ENCODE measurements at regions not wholly inside any gene's neighbourhood (a gene's known extent, or its start where the extent isn't known, plus 50 kb on each side); places are given as distances from the start of the nearest gene placed in this dataset.

DNA sequence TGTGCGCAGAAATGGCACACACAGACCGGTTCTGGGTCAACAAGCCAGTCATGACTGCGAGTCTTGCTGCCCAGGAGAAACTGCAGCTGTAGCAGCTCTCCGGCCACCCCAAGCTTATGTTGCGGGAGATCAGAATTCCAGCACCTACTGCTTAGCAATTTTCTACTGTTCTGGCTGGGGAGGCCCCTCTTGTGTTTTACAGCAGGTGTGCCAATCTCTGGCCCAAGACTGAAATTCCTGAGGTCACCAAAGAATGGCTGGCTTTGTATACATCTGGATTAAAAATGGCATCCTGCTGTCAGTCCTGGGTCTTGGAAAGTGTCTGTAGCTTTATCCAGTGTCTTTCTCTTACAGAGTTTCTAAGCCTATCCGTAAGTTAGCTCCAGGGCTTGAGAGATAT, 68.9 kb upstream of the TRAM1L1 start:
- DNase-seq (ENCODE audit: low read depth, low spot score) (no peak), ATAC-seq (no peak)
- no peak overlapping the region for H3K27ac ChIP-seq (ENCODE audit: low read length)
- intact Hi-C loops (cut with micrococcal nuclease; ENCODE audit: unreplicated experiment) (no loop called here), in situ Hi-C loops (cut with HindIII; ENCODE audit: low pct_unique_long_range_greater_than_20kb, low sequenced_read_pairs) (no loop called here)
- no peaks in the 10 kb centered on the region for H3K27me3 ChIP-seq (ENCODE audit: control insufficient read depth, insufficient read depth, low read length)
- POLR2A ChIA-PET: no interaction called here
- no peaks in the 10 kb centered on the region for H3K4me1 ChIP-seq (ENCODE audit: control insufficient read depth, insufficient read depth, low read length)
- no peaks in the 10 kb centered on the region for H3K36me3 ChIP-seq (ENCODE audit: control insufficient read depth, insufficient read depth, low read length)
- CTCF ChIA-PET: no interaction called here
- no peaks in the 10 kb centered on the region for H3K9me3 ChIP-seq (ENCODE audit: control insufficient read depth, insufficient read depth, low read depth, low read length)
- BruUV-seq (replicated peaks): no TSS peak
- H3K4me3 ChIP-seq (ENCODE audit: low read depth in 2 of 2, low read length in 2 of 2): no peak overlapping the region
- TF ChIP-seq TCF7L2 (IDR thresholded peaks at IDR 0.05; ENCODE audit: low read depth, low read length) (no peak), SIN3A (IDR thresholded peaks at IDR 0.05; ENCODE audit: borderline replicate concordance, insufficient read depth, low read depth, low read length) (no peak), POLR2AphosphoS5 (IDR thresholded peaks at IDR 0.05; ENCODE audit: low read depth, low read length) (no peak)
- TF ChIP-seq, protein P1, sequence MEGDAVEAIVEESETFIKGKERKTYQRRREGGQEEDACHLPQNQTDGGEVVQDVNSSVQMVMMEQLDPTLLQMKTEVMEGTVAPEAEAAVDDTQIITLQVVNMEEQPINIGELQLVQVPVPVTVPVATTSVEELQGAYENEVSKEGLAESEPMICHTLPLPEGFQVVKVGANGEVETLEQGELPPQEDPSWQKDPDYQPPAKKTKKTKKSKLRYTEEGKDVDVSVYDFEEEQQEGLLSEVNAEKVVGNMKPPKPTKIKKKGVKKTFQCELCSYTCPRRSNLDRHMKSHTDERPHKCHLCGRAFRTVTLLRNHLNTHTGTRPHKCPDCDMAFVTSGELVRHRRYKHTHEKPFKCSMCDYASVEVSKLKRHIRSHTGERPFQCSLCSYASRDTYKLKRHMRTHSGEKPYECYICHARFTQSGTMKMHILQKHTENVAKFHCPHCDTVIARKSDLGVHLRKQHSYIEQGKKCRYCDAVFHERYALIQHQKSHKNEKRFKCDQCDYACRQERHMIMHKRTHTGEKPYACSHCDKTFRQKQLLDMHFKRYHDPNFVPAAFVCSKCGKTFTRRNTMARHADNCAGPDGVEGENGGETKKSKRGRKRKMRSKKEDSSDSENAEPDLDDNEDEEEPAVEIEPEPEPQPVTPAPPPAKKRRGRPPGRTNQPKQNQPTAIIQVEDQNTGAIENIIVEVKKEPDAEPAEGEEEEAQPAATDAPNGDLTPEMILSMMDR (IDR thresholded peaks at IDR 0.05): no peak
- TF ChIP-seq, protein P2, sequence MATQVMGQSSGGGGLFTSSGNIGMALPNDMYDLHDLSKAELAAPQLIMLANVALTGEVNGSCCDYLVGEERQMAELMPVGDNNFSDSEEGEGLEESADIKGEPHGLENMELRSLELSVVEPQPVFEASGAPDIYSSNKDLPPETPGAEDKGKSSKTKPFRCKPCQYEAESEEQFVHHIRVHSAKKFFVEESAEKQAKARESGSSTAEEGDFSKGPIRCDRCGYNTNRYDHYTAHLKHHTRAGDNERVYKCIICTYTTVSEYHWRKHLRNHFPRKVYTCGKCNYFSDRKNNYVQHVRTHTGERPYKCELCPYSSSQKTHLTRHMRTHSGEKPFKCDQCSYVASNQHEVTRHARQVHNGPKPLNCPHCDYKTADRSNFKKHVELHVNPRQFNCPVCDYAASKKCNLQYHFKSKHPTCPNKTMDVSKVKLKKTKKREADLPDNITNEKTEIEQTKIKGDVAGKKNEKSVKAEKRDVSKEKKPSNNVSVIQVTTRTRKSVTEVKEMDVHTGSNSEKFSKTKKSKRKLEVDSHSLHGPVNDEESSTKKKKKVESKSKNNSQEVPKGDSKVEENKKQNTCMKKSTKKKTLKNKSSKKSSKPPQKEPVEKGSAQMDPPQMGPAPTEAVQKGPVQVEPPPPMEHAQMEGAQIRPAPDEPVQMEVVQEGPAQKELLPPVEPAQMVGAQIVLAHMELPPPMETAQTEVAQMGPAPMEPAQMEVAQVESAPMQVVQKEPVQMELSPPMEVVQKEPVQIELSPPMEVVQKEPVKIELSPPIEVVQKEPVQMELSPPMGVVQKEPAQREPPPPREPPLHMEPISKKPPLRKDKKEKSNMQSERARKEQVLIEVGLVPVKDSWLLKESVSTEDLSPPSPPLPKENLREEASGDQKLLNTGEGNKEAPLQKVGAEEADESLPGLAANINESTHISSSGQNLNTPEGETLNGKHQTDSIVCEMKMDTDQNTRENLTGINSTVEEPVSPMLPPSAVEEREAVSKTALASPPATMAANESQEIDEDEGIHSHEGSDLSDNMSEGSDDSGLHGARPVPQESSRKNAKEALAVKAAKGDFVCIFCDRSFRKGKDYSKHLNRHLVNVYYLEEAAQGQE (IDR thresholded peaks at IDR 0.05; ENCODE audit: insufficient read depth in 1 of 2, low read depth in 2 of 2, low read length in 1 of 2): no peak

DNA sequence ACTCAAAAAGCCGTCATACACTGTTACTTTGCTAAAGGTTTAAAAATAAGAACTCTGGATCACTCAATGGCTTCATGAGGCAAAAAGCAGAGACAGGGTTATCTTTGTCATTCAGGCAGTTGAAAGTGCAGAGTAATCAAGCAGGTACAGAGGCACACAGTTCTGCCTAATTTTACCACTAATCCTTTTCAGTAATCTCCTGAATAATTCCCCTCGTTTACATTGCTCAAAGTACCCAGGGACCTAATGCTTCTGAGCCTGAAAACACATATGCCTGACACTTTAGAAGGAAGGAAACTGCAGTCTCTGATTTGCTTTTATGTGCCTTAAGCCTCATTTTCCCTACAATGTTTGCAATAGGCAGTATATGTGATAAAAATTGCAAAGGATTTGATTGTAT, 71.4 kb upstream of the TRAM1L1 start:
- in situ Hi-C loops (cut with HindIII; ENCODE audit: low pct_unique_long_range_greater_than_20kb, low sequenced_read_pairs) (no loop called here), intact Hi-C loops (cut with micrococcal nuclease; ENCODE audit: unreplicated experiment) (no loop called here)
- H3K27ac ChIP-seq (ENCODE audit: low read length): no peak overlapping the region
- H3K9me3 ChIP-seq (ENCODE audit: control insufficient read depth, insufficient read depth, low read depth, low read length): no peaks in the 10 kb centered on the region
- H3K4me1 ChIP-seq (ENCODE audit: control insufficient read depth, insufficient read depth, low read length): no peaks in the 10 kb centered on the region
- POLR2A ChIA-PET: no interaction called here
- DNase-seq (ENCODE audit: low read depth, low spot score) (no peak), ATAC-seq (no peak)
- TF ChIP-seq POLR2AphosphoS5 (IDR thresholded peaks at IDR 0.05; ENCODE audit: low read depth, low read length) (no peak), TCF7L2 (IDR thresholded peaks at IDR 0.05; ENCODE audit: low read depth, low read length) (no peak), SIN3A (IDR thresholded peaks at IDR 0.05; ENCODE audit: borderline replicate concordance, insufficient read depth, low read depth, low read length) (no peak)
- TF ChIP-seq, protein P2 (IDR thresholded peaks at IDR 0.05; ENCODE audit: insufficient read depth in 1 of 2, low read depth in 2 of 2, low read length in 1 of 2): no peak
- TF ChIP-seq, protein P1 (IDR thresholded peaks at IDR 0.05): no peak
- no peak overlapping the region for H3K4me3 ChIP-seq (ENCODE audit: low read depth in 2 of 2, low read length in 2 of 2)
- no TSS peak for BruUV-seq (replicated peaks)
- H3K27me3 ChIP-seq (ENCODE audit: control insufficient read depth, insufficient read depth, low read length): no peaks in the 10 kb centered on the region
- CTCF ChIA-PET: no interaction called here
- no peaks in the 10 kb centered on the region for H3K36me3 ChIP-seq (ENCODE audit: control insufficient read depth, insufficient read depth, low read length)
